Fibroblast of lung (primary cell): ENCODE measurements at regions not wholly inside any gene's neighbourhood (a gene's known extent, or its start where the extent isn't known, plus 50 kb on each side); places are given as distances from the start of the nearest gene placed in this dataset.

Experiments
- DNase-seq, 2 donors: peaks; one replicate each; pipeline versions ENCODE4 v3.0.0 to v3.0.0-alpha.2; 2010; ENCODE audit warnings: low read depth in 2 of 2
- H2AFZ ChIP-seq: 2 replicates; pipeline ENCODE4 v1.5.1; 2012; ENCODE audit warnings: low read length, control low read depth, inconsistent platforms
- H3K27ac ChIP-seq: 2 replicates; pipeline ENCODE4 v1.5.1; 2011; ENCODE audit warnings: low read length, control low read depth; ENCODE audit not compliant: insufficient read depth
- H3K27me3 ChIP-seq: 2 replicates; pipeline ENCODE4 v1.5.1; 2011; ENCODE audit warnings: mild to moderate bottlenecking, low read length; ENCODE audit not compliant: control insufficient read depth, insufficient read depth
- H3K36me3 ChIP-seq: 2 replicates; pipeline ENCODE4 v1.5.1; 2011; ENCODE audit warnings: low read length; ENCODE audit not compliant: control insufficient read depth, insufficient read depth
- H3K4me1 ChIP-seq: 2 replicates; pipeline ENCODE4 v1.5.1; 2011; ENCODE audit warnings: low read length; ENCODE audit not compliant: control insufficient read depth, insufficient read depth; ENCODE audit errors: extremely low read depth
- H3K4me2 ChIP-seq: 2 replicates; pipeline ENCODE4 v1.5.1; 2011; ENCODE audit warnings: low read length, control low read depth; ENCODE audit not compliant: insufficient read depth; ENCODE audit errors: extremely low read depth
- H3K4me3 ChIP-seq, 4 experiments: fragments of 200-600 bp in 1 of 4; sonication (generic) in 1 of 4; replicated peaks in 1 of 4; 2 replicates each; pipeline ENCODE4 v1.5.1; 2011 to 2016; ENCODE audit warnings: low read length in 4 of 4, low read depth in 3 of 4, mild to moderate bottlenecking in 3 of 4, control low read depth in 2 of 4, inconsistent platforms in 1 of 4, mixed read lengths in 1 of 4; ENCODE audit not compliant: insufficient read depth in 1 of 4; ENCODE audit errors: control extremely low read depth in 1 of 4
- H3K79me2 ChIP-seq: 2 replicates; pipeline ENCODE4 v1.5.1; 2012; ENCODE audit warnings: mild to moderate bottlenecking, low read length, inconsistent platforms; ENCODE audit not compliant: control insufficient read depth, insufficient read depth
- H3K9ac ChIP-seq: 2 replicates; pipeline ENCODE4 v1.5.1; 2011; ENCODE audit warnings: mild to moderate bottlenecking, low read length, control low read depth; ENCODE audit not compliant: insufficient read depth
- H3K9me3 ChIP-seq: 2 replicates; pipeline ENCODE4 v1.5.1; 2012; ENCODE audit warnings: low read depth, low read length; ENCODE audit not compliant: control insufficient read depth, insufficient read depth
- H4K20me1 ChIP-seq: 2 replicates; pipeline ENCODE4 v1.5.1; 2011; ENCODE audit warnings: low read length; ENCODE audit not compliant: control insufficient read depth, insufficient read depth; ENCODE audit errors: extremely low read depth
- CTCF ChIP-seq, 2 donors: IDR thresholded peaks in 1 of 2; conservative IDR thresholded peaks in 1 of 2; 1 replicate in 1 of 2; 2 replicates in 1 of 2; pipeline ENCODE4 v1.5.1; 2011 to 2012; ENCODE audit warnings: low read length in 2 of 2, control low read depth in 1 of 2, inconsistent platforms in 1 of 2, low read depth in 1 of 2, mild to moderate bottlenecking in 1 of 2
- EZH2 ChIP-seq: IDR thresholded peaks from 2 replicates; pipeline ENCODE4 v1.5.1; 2012; ENCODE audit warnings: low read length, control low read depth, mild to moderate bottlenecking; ENCODE audit errors: missing control alignments

GRCh38 chr1:113007706-113008364 is 51.8 kb upstream of the SLC16A1 start:
- Histone ChIP-seq H3K27me3 (no peaks in the 10 kb centered on the region), H2AFZ (no peak overlapping the region)
- DNase-seq = peak in 1 of 2 donors; percentile 21

GRCh38 chr1:113008365-113008714 is 52.3 kb upstream of the SLC16A1 start:
- Histone ChIP-seq H3K36me3 (no peaks in the 10 kb centered on the region), H3K4me3 (no peak overlapping the region), H3K79me2 (no peaks in the 10 kb centered on the region), H3K9me3 (no peaks in the 10 kb centered on the region), H3K9ac (no peak overlapping the region), H2AFZ (no peak overlapping the region), H3K4me2 (no peak overlapping the region), H3K27me3 (no peaks in the 10 kb centered on the region), H3K4me1 (no peaks in the 10 kb centered on the region), H3K27ac (no peak overlapping the region), H4K20me1 (no peaks in the 10 kb centered on the region)
- no peak for DNase-seq
- no peak for TF ChIP-seq CTCF (conservative IDR thresholded peaks at IDR 0.05 in 1 of 2, IDR thresholded peaks at IDR 0.05 in 1 of 2; ENCODE audit: low read depth in 1 of 2, low read length in 2 of 2)
- no peak for TF ChIP-seq EZH2

More at GRCh38 chr1:113007706-113008364, 51.8 kb upstream of the SLC16A1 start:
- TF ChIP-seq CTCF (conservative IDR thresholded peaks at IDR 0.05 in 1 of 2, IDR thresholded peaks at IDR 0.05 in 1 of 2; ENCODE audit: low read depth in 1 of 2, low read length in 2 of 2) (no peak), EZH2 (no peak)
- H3K79me2 ChIP-seq = no peaks in the 10 kb centered on the region
- H3K9me3 ChIP-seq = no peaks in the 10 kb centered on the region
- H3K9ac ChIP-seq = no peak overlapping the region
- H3K27ac ChIP-seq = no peak overlapping the region
- H3K4me1 ChIP-seq = no peaks in the 10 kb centered on the region
- H3K36me3 ChIP-seq = no peaks in the 10 kb centered on the region
- no peak overlapping the region for H3K4me2 ChIP-seq
- no peaks in the 10 kb centered on the region for H4K20me1 ChIP-seq
- H3K4me3 ChIP-seq = no peak overlapping the region

GRCh38 chr1:113012149-113012548 is 56.2 kb upstream of the SLC16A1 start:
- Histone ChIP-seq H3K4me1 (no peaks in the 10 kb centered on the region), H2AFZ (no peak overlapping the region), H3K4me2 (no peak overlapping the region), H3K9ac (no peak overlapping the region), H3K36me3 (no peaks in the 10 kb centered on the region), H3K27ac (no peak overlapping the region), H3K79me2 (no peaks in the 10 kb centered on the region), H3K4me3 (no peak overlapping the region), H3K27me3 (no peaks in the 10 kb centered on the region), H3K9me3 (no peaks in the 10 kb centered on the region), H4K20me1 (no peaks in the 10 kb centered on the region)
- TF ChIP-seq CTCF (conservative IDR thresholded peaks at IDR 0.05 in 1 of 2, IDR thresholded peaks at IDR 0.05 in 1 of 2; ENCODE audit: low read depth in 1 of 2, low read length in 2 of 2) = no peak
- TF ChIP-seq EZH2 = no peak
- DNase-seq = no peak
